Astrocyte (in vitro differentiated cells and primary cell): ENCODE measurements at regions not wholly inside any gene's neighbourhood (a gene's known extent, or its start where the extent isn't known, plus 50 kb on each side); places are given as distances from the start of the nearest gene placed in this dataset.

Source experiments
- EZH2 ChIP-seq: IDR thresholded peaks from 2 replicates; pipeline ENCODE4 v1.6.1; 2012; ENCODE audit warnings: mild to moderate bottlenecking, low read length, inconsistent platforms; ENCODE audit not compliant: insufficient read depth
- TF ChIP-seq, protein P1 (sequence below): IDR thresholded peaks from 2 replicates; pipeline ENCODE4 v1.5.1; 2011; ENCODE audit warnings: low read depth, mild to moderate bottlenecking, inconsistent platforms, low read length, moderate library complexity; ENCODE audit not compliant: insufficient read depth

- TF ChIP-seq, protein P1, sequence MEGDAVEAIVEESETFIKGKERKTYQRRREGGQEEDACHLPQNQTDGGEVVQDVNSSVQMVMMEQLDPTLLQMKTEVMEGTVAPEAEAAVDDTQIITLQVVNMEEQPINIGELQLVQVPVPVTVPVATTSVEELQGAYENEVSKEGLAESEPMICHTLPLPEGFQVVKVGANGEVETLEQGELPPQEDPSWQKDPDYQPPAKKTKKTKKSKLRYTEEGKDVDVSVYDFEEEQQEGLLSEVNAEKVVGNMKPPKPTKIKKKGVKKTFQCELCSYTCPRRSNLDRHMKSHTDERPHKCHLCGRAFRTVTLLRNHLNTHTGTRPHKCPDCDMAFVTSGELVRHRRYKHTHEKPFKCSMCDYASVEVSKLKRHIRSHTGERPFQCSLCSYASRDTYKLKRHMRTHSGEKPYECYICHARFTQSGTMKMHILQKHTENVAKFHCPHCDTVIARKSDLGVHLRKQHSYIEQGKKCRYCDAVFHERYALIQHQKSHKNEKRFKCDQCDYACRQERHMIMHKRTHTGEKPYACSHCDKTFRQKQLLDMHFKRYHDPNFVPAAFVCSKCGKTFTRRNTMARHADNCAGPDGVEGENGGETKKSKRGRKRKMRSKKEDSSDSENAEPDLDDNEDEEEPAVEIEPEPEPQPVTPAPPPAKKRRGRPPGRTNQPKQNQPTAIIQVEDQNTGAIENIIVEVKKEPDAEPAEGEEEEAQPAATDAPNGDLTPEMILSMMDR: no peak
- TF ChIP-seq EZH2: no peak
Measured at GRCh38 chr6:33927616-33928015, 123.8 kb upstream of the MLN start.
